Astrocyte (in vitro differentiated cells and primary cell): ENCODE measurements at regions not wholly inside any gene's neighbourhood (a gene's known extent, or its start where the extent isn't known, plus 50 kb on each side); places are given as distances from the start of the nearest gene placed in this dataset.

ENCODE experiments used
- CTCF ChIP-seq: IDR thresholded peaks from 2 replicates; pipeline ENCODE4 v1.5.1; 2011; ENCODE audit warnings: low read depth, mild to moderate bottlenecking, inconsistent platforms, low read length, moderate library complexity; ENCODE audit not compliant: insufficient read depth
- EZH2 ChIP-seq: IDR thresholded peaks from 2 replicates; pipeline ENCODE4 v1.6.1; 2012; ENCODE audit warnings: mild to moderate bottlenecking, low read length, inconsistent platforms; ENCODE audit not compliant: insufficient read depth

DNA sequence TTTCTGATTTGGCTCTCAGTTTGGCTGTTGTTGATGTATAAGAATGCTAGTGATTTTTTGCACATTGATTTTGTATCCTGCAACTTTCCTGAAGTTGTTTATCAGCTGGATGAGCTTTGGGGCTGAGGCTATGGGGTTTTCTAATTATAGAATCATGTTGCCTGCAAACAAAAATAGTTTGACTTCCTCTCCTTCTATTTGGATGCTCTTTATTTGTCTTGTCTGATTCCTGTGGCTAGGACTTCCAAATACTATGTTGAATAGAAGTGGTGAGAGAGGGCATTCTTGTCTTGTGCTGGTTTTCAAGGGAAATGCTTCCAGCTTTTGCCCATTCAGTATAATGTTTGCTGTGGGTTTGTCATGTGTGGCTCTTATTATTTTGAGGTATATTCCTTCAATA lies 734.7 kb upstream of the FAM241A start:
- no peak for TF ChIP-seq CTCF
- no peak for TF ChIP-seq EZH2
